Panc1 (cell line): ENCODE measurements at regions not wholly inside any gene's neighbourhood (a gene's known extent, or its start where the extent isn't known, plus 50 kb on each side); places are given as distances from the start of the nearest gene placed in this dataset.
"Not testable (repeated sequence)": the region's sequence is repeated elsewhere in the genome, so short reads cannot be mapped to it uniquely, and the experiment has no call there.

ENCODE experiments used
- POLR2AphosphoS5 ChIP-seq: IDR thresholded peaks from 2 replicates; pipeline ENCODE4 v1.6.1; 2012; ENCODE audit warnings: mild to moderate bottlenecking, low read depth, low read length, moderate library complexity
- SIN3A ChIP-seq: IDR thresholded peaks from 2 replicates; pipeline ENCODE4 v1.6.1; 2012; ENCODE audit warnings: low read depth, mild to moderate bottlenecking, low read length, moderate library complexity, borderline replicate concordance; ENCODE audit not compliant: insufficient read depth

GRCh38 chr6:63471145-63471544, 101.1 kb upstream of the LOC128125822 start:
- not testable (repeated sequence) for TF ChIP-seq SIN3A, POLR2AphosphoS5
